COLO829 (cell line): ENCODE measurements at regions not wholly inside any gene's neighbourhood (a gene's known extent, or its start where the extent isn't known, plus 50 kb on each side); places are given as distances from the start of the nearest gene placed in this dataset.

Source experiments
- DNase-seq: peaks from one replicate; pipeline ENCODE4 v3.0.0; 2012; ENCODE audit warnings: low spot score

- DNase-seq = no peak
Observed at GRCh38 chr11:91243051-91243450, 981.6 kb upstream of the FAT3 start.

GRCh38 chr11:91241226-91241625 lies 983.4 kb upstream of the FAT3 start:
- DNase-seq = no peak

DNA sequence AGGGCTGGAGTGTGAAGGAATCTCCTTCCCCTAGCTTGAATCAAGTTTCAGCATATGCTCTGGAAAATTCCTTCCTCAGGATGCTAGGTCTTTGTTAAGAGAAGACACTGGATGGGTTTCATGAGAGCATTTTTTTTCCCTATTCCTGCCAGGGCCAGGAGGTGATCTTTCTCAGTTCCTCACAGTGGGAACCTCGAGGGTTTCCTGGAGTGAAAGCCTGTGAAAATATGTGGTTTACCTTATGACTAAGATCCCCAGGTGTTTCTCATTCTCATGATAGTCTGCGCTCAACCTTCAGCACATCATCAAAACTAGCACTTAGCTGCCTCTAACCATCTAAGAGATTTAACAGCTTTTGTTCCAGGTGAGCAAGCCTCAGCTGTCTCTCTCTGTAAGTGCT lies 985.3 kb upstream of the FAT3 start:
- no peak for DNase-seq

- no peak for DNase-seq
Observed at GRCh38 chr11:91231226-91231625, 993.4 kb upstream of the FAT3 start.

GRCh38 chr11:91230647-91231046 lies 994.0 kb upstream of the FAT3 start:
- no peak for DNase-seq

DNA sequence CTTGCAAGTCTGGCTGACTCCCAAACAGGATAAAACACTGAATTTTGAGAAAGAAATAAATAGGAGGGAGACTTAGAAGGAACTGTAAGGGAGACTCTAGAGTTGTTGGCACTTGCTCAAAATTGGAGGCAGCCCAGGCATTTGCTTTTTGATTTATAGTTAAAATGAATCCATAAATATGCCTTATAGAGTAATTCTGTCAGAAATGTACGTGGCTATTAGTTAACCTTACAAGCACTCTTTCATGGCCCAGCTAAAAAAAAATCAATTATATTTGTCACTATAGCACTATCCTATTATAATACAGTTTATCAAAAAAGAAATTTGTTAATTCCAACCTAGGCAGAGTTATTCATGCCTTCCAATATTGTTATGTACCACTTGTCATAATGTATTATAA lies 1000.0 kb upstream of the CHORDC1 start:
- no peak for DNase-seq

GRCh38 chr11:91220476-91221202 lies 997.8 kb upstream of the CHORDC1 start:
- DNase-seq = no peak

DNA sequence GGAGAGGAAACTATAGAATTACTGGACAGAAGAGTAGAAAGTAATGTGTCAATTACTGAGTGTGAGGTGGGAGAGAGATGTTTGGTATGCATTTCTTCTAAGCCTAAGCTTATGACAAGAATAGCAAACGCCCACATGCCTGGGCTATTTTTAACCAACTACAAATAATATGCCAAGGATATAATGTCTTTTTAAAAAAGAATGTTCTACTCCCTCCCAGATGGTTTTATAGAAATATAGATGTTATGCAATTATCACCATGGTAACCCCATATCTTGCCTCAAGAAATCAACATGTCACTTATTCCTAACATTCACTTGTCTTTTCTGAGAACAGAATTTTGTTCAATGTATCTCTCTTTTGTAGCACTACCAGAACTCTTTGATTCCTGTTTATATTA lies 996.7 kb upstream of the CHORDC1 start:
- DNase-seq = no peak

- DNase-seq = no peak
Observed at GRCh38 chr11:91209751-91210150, 986.9 kb upstream of the CHORDC1 start.

- no peak for DNase-seq
Observed at GRCh38 chr11:91209306-91209705, 986.5 kb upstream of the CHORDC1 start.

- no peak for DNase-seq
Observed at GRCh38 chr11:91199866-91200265, 977.0 kb upstream of the CHORDC1 start.

- DNase-seq = no peak
Observed at GRCh38 chr11:91194546-91194945, 971.7 kb upstream of the CHORDC1 start.

GRCh38 chr11:91188484-91188883 lies 965.6 kb upstream of the CHORDC1 start:
- DNase-seq = no peak

GRCh38 chr11:91187314-91187713 lies 964.5 kb upstream of the CHORDC1 start:
- DNase-seq = no peak

GRCh38 chr11:91178366-91178765 lies 955.5 kb upstream of the CHORDC1 start:
- no peak for DNase-seq

DNA sequence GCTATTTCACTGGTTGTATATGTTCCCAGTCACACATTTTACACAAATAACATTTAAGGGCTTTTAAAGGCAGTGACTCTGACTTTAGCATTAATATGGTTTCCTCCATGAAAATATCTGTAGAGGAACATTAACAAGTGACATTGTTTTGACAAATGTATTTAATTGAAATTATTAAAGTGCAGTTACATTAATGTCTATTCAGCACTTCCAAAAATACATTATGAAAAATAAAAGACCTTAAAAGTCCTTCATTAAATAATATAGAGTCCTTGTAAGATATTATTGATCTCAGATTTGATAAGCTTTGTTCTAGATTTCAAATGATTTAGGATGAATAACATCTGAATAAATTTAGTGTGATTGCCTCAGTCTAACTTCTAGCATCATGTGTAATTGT lies 951.9 kb upstream of the CHORDC1 start:
- no peak for DNase-seq

GRCh38 chr11:91174193-91174592 lies 951.3 kb upstream of the CHORDC1 start:
- no peak for DNase-seq

- no peak for DNase-seq
Observed at GRCh38 chr11:91173701-91174100, 950.9 kb upstream of the CHORDC1 start.

GRCh38 chr11:91170711-91171110 lies 947.9 kb upstream of the CHORDC1 start:
- DNase-seq = no peak

DNA sequence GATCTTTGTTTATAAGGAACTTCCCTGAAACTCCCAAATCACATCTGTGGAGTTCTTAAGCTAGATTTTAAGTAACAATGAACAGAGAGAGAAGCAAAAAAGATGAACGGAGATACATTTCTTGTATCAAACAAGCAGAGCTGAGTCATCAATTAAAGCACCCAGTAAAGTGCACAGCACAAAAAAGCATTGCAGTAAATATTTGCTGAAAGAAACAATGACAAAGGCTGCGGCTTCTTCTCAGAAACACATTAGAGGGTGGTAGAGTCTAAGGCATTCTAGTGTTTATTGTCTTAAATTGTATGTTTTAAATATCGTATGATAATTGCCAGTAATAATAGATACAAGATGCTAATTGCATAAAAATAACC lies 941.6 kb upstream of the CHORDC1 start:
- DNase-seq = no peak

GRCh38 chr11:91163619-91164451 lies 941.0 kb upstream of the CHORDC1 start:
- DNase-seq = no peak

- no peak for DNase-seq
Observed at GRCh38 chr11:91160661-91161060, 937.8 kb upstream of the CHORDC1 start.

DNA sequence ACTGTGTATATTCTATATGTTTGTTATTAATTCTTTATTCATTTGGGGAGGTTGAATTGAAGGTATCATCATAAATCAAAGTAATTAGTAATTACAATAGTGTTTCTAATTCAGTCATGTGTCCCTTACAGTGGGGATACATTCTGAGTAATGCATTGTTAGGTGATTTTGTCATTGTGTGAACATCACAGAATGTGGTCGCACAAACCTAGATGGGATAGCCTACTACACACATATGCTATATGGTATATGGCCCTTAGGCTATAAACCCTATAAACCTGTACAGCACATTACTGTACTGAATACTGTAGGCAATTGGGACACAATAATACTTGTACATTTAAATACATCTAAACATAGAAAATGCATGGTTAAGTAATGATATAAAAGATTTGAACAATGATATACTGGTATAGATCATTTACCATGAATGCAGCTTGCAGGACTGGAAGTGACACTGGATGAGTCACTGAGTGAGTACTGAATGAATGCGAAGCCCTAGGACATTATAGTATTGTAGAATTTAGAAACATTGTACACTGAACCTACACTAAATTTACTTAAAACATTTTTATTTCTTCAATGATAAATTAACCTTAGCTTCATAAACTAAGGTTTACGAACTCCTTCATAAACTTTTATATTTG lies 936.2 kb upstream of the CHORDC1 start:
- no peak for DNase-seq
